ENCODE measurements at regions not wholly inside any gene's neighbourhood (a gene's known extent, or its start where the extent isn't known, plus 50 kb on each side); places are given as distances from the start of the nearest gene placed in this dataset.

DNA sequence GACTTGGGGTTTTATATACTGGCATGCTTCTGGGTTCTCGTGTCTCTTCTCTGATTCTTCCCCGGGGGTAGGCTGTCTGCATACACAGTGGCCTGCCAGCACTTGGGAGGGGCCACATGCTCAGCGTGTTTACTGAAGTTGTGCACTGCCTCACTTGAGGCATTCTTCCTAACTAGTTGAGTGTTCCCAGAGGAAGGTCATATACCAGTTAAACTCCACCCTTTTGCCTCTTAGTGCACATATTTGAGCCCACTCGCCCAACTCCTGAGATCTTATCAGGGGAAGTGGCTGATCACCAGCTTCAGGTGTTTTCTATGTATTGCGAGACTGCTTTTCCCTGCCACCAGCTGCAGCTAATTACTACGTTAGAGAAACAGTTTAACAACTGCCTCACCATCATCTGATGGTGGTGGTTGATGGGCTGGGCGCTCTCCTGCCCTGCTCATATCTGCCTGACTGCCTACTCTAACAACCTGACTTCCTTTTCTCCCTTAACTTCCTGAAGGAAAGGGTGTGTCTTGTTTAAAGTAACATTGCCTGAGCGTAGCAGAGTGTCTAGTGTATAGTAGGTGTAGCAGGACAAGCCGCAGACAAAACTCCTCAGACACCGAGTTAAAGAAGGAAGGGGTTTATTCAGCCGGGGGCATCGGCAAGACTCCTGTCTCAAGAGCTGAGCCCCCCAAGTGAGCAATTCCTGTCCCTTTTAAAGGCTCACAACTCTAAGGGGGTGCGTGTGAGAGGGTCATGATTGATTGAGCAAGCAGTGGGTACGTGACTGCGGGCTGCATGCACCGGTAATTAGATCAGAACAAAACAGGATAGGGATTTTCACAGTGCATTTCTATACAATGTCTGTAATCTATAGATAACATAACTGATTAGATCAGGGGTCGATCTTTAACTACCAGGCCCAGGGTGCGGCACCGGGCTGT, 60.1 kb upstream of the CLINT1 start:
- no peaks in the 10 kb centered on the region for H3K9me3 ChIP-seq (ENCODE audit: low read depth, low read length)
- no peaks in the 10 kb centered on the region for H3K36me3 ChIP-seq (ENCODE audit: insufficient read depth, low read length)
- DNase-seq (ENCODE audit: low read depth, low spot score): peak; percentile 57
- TF ChIP-seq EZH2 (IDR thresholded peaks at IDR 0.05): no peak
- no peak for TF ChIP-seq FOXP2 (optimal IDR thresholded peaks at IDR 0.05; ENCODE audit: control extremely low read depth, extremely low read length, insufficient read depth)
- TF ChIP-seq POLR2AphosphoS5 (IDR thresholded peaks at IDR 0.05; ENCODE audit: borderline replicate concordance, low read depth, low read length): no peak
- peak overlapping the region; percentile 60 for H3K4me3 ChIP-seq
- H3K27ac ChIP-seq: peak overlapping the region; percentile 97
- peak overlapping the region; percentile 49 for H3K9ac ChIP-seq (ENCODE audit: insufficient read length)

DNA sequence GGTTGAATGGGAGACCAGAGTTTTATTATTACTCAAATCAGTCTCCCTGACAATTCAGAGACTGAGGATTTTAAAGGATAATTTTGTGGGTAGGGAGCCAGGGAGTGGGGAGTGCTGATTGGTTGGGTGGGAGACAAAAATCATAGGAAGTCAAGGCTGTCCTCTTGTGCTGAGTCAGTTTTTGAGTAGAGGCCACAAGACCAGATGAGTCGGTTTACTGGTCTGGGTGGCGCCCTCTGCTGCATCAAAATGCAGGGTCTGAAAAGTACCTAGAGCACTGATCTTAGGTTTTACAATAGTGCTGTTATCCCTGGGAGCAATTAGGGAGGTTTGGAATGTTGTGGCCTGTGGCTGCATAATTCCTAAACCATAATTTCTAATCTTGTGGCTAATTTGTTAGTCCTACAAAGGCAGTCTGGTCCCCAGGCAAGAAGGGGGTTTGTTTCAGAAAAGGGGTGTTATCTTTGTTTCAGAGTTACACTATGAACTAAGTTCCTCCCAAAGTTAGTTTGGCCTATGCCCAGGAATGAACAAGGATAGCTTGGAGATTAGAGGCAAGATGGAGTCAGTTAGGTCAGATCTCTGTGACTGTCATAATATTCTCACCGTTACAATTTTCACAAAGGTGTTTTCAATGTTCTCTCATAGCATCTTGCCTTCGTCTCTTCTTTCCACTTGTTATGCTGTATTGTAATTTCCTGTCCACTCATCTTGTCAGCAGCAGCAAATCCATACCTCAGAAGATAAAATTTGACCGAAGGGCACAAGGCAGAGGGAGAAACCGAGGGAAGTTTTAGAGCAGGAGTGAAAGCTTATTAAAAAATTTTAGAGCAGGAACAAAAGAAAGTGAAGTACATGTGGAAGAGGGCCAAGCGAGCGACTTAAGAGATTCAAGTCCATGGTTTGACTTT, 59.2 kb upstream of the CLINT1 start:
- H3K9ac ChIP-seq (ENCODE audit: insufficient read length): peak overlapping the region; percentile 49
- H3K9me3 ChIP-seq (ENCODE audit: low read depth, low read length): no peaks in the 10 kb centered on the region
- peak; percentile 86 for DNase-seq (ENCODE audit: low read depth, low spot score)
- no peaks in the 10 kb centered on the region for H3K36me3 ChIP-seq (ENCODE audit: insufficient read depth, low read length)
- peak overlapping the region; percentile 60 for H3K4me3 ChIP-seq
- no peak; the same call in 1 of the 2 replicates for TF ChIP-seq POLR2AphosphoS5 (IDR thresholded peaks at IDR 0.05; ENCODE audit: borderline replicate concordance, low read depth, low read length)
- no peak for TF ChIP-seq EZH2 (IDR thresholded peaks at IDR 0.05)
- TF ChIP-seq FOXP2 (optimal IDR thresholded peaks at IDR 0.05; ENCODE audit: control extremely low read depth, extremely low read length, insufficient read depth): no peak
- peak overlapping the region; percentile 97 for H3K27ac ChIP-seq

DNA sequence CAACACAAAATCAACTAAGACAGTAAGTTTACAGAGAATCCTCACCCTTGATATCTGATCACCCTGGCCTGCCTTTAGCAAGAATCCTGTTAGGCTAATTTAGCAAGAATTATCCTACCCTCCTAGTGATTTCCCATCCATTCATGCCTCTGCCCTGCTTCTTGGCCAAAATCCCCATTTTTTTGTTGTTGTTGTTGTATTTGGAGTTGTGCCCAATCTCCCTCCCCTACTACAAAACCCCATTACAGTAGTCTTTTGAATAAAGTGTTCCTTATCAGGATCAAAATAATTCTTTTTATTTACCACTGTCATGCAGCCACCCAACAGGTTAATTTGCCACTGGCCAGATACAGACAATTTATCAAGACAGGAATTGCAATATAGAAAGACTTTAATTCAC, 58.5 kb upstream of the CLINT1 start:
- Histone ChIP-seq H3K36me3 (ENCODE audit: insufficient read depth, low read length) (no peaks in the 10 kb centered on the region), H3K9ac (ENCODE audit: insufficient read length) (no peak overlapping the region), H3K27ac (peak overlapping the region; percentile 97), H3K4me3 (peak overlapping the region; percentile 37; the same call in 1 of the 2 replicates), H3K9me3 (ENCODE audit: low read depth, low read length) (no peaks in the 10 kb centered on the region)
- TF ChIP-seq POLR2AphosphoS5 (IDR thresholded peaks at IDR 0.05; ENCODE audit: borderline replicate concordance, low read depth, low read length): no peak
- no peak for TF ChIP-seq FOXP2 (optimal IDR thresholded peaks at IDR 0.05; ENCODE audit: control extremely low read depth, extremely low read length, insufficient read depth)
- no peak for TF ChIP-seq EZH2 (IDR thresholded peaks at IDR 0.05)
- no peak for DNase-seq (ENCODE audit: low read depth, low spot score)

DNA sequence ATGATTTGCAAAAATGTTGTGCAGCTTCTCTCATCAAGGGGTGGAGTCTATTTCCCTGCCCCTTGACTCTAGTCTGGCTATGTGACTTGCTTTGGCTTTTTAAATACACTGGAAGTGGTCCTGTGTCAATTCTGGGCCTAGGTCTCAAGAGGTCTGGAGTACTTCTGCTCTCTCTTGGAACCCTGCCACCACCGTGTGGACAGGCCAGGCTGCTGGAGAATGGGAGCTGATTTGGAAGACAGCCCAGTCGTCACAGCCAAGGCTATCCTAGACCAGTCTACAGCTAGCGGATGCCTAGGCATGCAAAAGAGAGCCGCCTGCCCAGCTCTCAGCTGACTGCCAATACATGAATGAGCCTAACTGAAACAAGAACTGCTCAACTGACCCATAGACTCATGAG, 56.7 kb upstream of the CLINT1 start:
- no peak for TF ChIP-seq EZH2 (IDR thresholded peaks at IDR 0.05)
- no peak for TF ChIP-seq FOXP2 (optimal IDR thresholded peaks at IDR 0.05; ENCODE audit: control extremely low read depth, extremely low read length, insufficient read depth)
- no peak for TF ChIP-seq POLR2AphosphoS5 (IDR thresholded peaks at IDR 0.05; ENCODE audit: borderline replicate concordance, low read depth, low read length)
- no peak overlapping the region for H3K9ac ChIP-seq (ENCODE audit: insufficient read length)
- H3K27ac ChIP-seq: no peak overlapping the region
- no peak overlapping the region for H3K4me3 ChIP-seq
- no peak for DNase-seq (ENCODE audit: low read depth, low spot score)
- H3K9me3 ChIP-seq (ENCODE audit: low read depth, low read length): no peaks in the 10 kb centered on the region
- no peaks in the 10 kb centered on the region for H3K36me3 ChIP-seq (ENCODE audit: insufficient read depth, low read length)

DNA sequence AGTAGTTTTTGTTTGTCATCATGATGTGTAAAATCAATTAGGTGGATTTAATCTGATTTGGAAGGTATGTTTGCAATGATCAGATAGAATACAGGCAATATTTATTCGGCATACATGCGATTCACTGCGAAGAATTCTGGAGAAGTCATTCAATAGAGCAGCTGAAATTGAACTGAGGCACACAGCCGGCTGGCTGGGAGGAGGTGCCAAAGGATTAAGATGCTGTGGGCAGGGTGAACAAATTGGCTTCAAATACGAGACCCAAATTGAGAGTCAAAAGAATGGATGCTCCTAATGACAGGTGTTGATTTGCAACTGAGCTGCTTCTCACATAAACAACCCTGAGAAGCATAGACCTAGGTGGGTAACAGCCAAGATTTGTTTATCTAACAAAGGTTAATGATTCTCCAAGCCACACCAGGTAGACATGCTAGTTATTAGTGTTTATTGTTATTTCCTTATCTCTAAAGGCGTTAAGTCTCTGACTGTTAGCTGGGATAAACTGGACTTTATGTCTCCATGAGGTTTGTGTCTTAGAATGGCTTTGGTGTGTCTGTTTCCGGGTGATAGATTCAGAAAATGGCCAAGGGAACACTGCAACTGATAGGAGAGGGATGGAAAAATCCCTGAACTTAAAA, 55.3 kb upstream of the CLINT1 start:
- H3K9me3 ChIP-seq (ENCODE audit: low read depth, low read length): no peaks in the 10 kb centered on the region
- no peak overlapping the region for H3K27ac ChIP-seq
- no peak overlapping the region for H3K4me3 ChIP-seq
- no peaks in the 10 kb centered on the region for H3K36me3 ChIP-seq (ENCODE audit: insufficient read depth, low read length)
- no peak overlapping the region for H3K9ac ChIP-seq (ENCODE audit: insufficient read length)
- DNase-seq (ENCODE audit: low read depth, low spot score): no peak
- TF ChIP-seq POLR2AphosphoS5 (IDR thresholded peaks at IDR 0.05; ENCODE audit: borderline replicate concordance, low read depth, low read length): no peak

DNA sequence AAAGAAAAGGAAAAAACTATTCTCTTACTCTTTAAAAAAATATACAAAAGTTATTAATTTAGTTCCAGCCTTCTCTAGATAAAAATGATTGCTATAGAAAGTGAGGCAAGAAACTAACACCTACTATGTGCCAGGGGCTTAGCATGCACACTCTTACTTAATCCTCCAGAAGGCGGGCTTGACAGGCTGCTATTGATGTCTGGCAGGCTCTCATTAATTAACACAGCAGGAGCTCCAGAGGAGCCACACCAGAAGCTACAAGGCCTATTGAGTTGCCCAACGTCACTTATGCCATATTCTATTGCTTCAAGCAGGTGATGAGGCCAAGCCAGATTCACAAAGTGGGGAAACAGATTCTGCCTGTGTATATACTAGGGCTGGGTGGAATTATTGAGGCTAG, 54.6 kb upstream of the CLINT1 start:
- Histone ChIP-seq H3K9ac (ENCODE audit: insufficient read length) (no peak overlapping the region), H3K9me3 (ENCODE audit: low read depth, low read length) (no peaks in the 10 kb centered on the region), H3K36me3 (ENCODE audit: insufficient read depth, low read length) (no peaks in the 10 kb centered on the region), H3K4me3 (no peak overlapping the region), H3K27ac (no peak overlapping the region)
- no peak for DNase-seq (ENCODE audit: low read depth, low spot score)
- no peak for TF ChIP-seq FOXP2 (optimal IDR thresholded peaks at IDR 0.05; ENCODE audit: control extremely low read depth, extremely low read length, insufficient read depth)

DNA sequence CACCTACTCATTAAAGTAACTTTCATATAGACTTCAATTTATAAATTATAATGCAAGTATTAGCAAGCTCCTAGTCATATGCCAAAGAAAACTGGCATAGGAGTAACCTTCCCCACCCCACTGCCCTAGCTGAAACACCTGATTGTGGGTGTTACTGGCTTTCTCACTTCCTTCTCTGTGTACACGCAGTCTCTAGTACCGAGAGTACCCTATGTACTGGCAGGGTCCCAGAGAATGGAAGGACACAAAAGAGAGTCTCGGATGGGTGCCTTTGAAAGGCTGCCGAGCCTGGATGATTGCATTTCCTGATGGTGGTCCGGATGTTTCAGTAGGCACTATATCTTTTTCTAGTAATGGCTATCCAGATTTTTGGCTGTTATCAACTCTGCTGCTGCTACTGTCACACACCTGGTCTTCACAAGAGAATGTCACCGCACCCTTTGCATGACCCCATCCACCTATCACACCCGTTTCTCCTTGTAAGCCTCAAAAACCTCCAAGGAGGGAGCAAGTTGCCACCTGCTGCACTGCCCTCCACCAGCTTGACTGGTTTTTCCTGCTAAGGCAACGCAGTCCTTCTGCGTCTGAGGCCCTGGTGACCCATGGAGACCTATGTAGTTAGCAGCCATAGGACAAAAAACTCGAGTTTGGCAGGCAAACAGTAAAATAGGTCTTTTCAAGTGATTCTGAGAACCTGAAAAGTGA, 53.8 kb upstream of the CLINT1 start:
- no peak for DNase-seq (ENCODE audit: low read depth, low spot score)
- Histone ChIP-seq H3K27ac (no peak overlapping the region), H3K4me3 (no peak overlapping the region), H3K9ac (ENCODE audit: insufficient read length) (no peak overlapping the region), H3K36me3 (ENCODE audit: insufficient read depth, low read length) (no peaks in the 10 kb centered on the region), H3K9me3 (ENCODE audit: low read depth, low read length) (no peaks in the 10 kb centered on the region)
- TF ChIP-seq POLR2AphosphoS5 (IDR thresholded peaks at IDR 0.05; ENCODE audit: borderline replicate concordance, low read depth, low read length) (no peak), EZH2 (IDR thresholded peaks at IDR 0.05) (no peak), FOXP2 (optimal IDR thresholded peaks at IDR 0.05; ENCODE audit: control extremely low read depth, extremely low read length, insufficient read depth) (no peak)

All from SK-N-MC (cell line).